MM.1S (cell line): ENCODE measurements at regions not wholly inside any gene's neighbourhood (a gene's known extent, or its start where the extent isn't known, plus 50 kb on each side); places are given as distances from the start of the nearest gene placed in this dataset.

Source experiments
- DNase-seq: peaks from one replicate; pipeline ENCODE4 v3.0.0-alpha.2; 2015
- H2AFZ ChIP-seq: fragments of 300-600 bp; sonication (generic); 2 replicates; pipeline ENCODE4 v1.6.0; 2016; ENCODE audit warnings: antibody characterized with exemption, low read length
- H3F3A ChIP-seq: fragments of 300-600 bp; sonication (generic); 2 replicates; pipeline ENCODE4 v1.6.1; 2016; ENCODE audit warnings: mild to moderate bottlenecking, antibody characterized with exemption, low read length, moderate library complexity, mixed read lengths; ENCODE audit not compliant: insufficient read depth
- H3K27ac ChIP-seq: fragments of 300-600 bp; sonication (generic); 2 replicates; pipeline ENCODE4 v1.5.1; 2016; ENCODE audit warnings: mild to moderate bottlenecking, low read length
- H3K27me3 ChIP-seq: fragments of 300-600 bp; sonication (generic); replicated peaks from 2 replicates; pipeline ENCODE4 v1.6.0; 2016; ENCODE audit warnings: low read length; ENCODE audit not compliant: insufficient read depth
- H3K36me3 ChIP-seq: fragments of 300-600 bp; sonication (generic); replicated peaks from 2 replicates; pipeline ENCODE4 v1.6.1; 2016; ENCODE audit warnings: mild to moderate bottlenecking, low read length, mixed read lengths; ENCODE audit not compliant: insufficient read depth
- H3K4me1 ChIP-seq: fragments of 300-600 bp; sonication (generic); 2 replicates; pipeline ENCODE4 v1.6.1; 2016; ENCODE audit warnings: low read length, mixed read lengths
- H3K4me2 ChIP-seq: fragments of 300-600 bp; sonication (generic); 2 replicates; pipeline ENCODE4 v1.6.0; 2016; ENCODE audit warnings: low read depth, low read length
- H3K4me3 ChIP-seq: fragments of 300-600 bp; sonication (generic); 2 replicates; pipeline ENCODE4 v1.5.1; 2016; ENCODE audit warnings: low read length, mixed read lengths
- H3K79me2 ChIP-seq: fragments of 300-600 bp; sonication (generic); 2 replicates; pipeline ENCODE4 v1.6.1; 2016; ENCODE audit warnings: mixed run types, low read length, mixed read lengths
- H3K9ac ChIP-seq: fragments of 300-600 bp; sonication (generic); 2 replicates; pipeline ENCODE4 v1.6.1; 2016; ENCODE audit warnings: low read length, mixed read lengths
- H3K9me2 ChIP-seq: fragments of 300-600 bp; sonication (generic); replicated peaks from 2 replicates; pipeline ENCODE4 v1.6.1; 2016; ENCODE audit warnings: mild to moderate bottlenecking, low read length, mixed read lengths; ENCODE audit not compliant: insufficient read depth
- H3K9me3 ChIP-seq: fragments of 300-600 bp; sonication (generic); replicated peaks from 2 replicates; pipeline ENCODE4 v1.6.1; 2016; ENCODE audit warnings: mild to moderate bottlenecking, low read length, mixed read lengths; ENCODE audit not compliant: insufficient read depth
- H4K20me1 ChIP-seq: fragments of 300-600 bp; sonication (generic); 2 replicates; pipeline ENCODE4 v1.6.1; 2016; ENCODE audit warnings: mild to moderate bottlenecking, low read length, moderate library complexity, mixed read lengths; ENCODE audit not compliant: insufficient read depth
- EZH2 ChIP-seq: fragments of 300-600 bp; sonication (generic); optimal IDR thresholded peaks from 2 replicates; pipeline ENCODE3; 2017; ENCODE audit warnings: low read depth, mild to moderate bottlenecking, antibody characterized with exemption, low read length, mixed read lengths
- EZH2phosphoT487 ChIP-seq: fragments of 300-600 bp; sonication (generic); IDR thresholded peaks from 2 replicates; pipeline ENCODE4 v1.6.1; 2018; ENCODE audit warnings: antibody characterized with exemption, low read length
- TF ChIP-seq, protein P1 (sequence below): fragments of 300-600 bp; sonication (generic); IDR thresholded peaks from 2 replicates; pipeline ENCODE4 v1.5.1; 2016; ENCODE audit warnings: antibody characterized with exemption, low read length, mixed read lengths

DNA sequence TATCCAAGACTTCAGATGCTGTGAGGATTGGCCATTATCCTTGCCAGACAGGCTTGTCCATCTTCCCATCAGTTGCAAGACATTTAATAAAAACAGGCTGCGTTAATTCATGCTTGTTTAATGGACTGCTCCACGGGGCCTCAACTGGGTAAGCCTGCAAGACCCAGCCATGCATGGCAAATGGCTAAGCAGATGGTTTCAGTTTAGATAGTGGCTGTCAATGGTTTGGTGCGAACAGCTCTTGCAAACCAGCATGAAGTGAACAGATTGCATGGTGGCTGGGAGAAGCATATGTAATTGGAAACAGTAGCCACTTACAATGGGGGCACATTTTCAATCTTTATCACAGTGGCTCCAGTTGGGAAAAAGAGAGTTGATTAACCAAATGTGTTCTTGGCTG is 628.2 kb upstream of the KLF4 start:
- no peaks in the 10 kb centered on the region for H4K20me1 ChIP-seq
- no peaks in the 10 kb centered on the region for H3K4me1 ChIP-seq
- no peak overlapping the region for H3K4me2 ChIP-seq
- DNase-seq = no peak
- no peaks in the 10 kb centered on the region for H3K79me2 ChIP-seq
- TF ChIP-seq EZH2phosphoT487 (no peak), EZH2 (no peak)
- TF ChIP-seq, protein P1, sequence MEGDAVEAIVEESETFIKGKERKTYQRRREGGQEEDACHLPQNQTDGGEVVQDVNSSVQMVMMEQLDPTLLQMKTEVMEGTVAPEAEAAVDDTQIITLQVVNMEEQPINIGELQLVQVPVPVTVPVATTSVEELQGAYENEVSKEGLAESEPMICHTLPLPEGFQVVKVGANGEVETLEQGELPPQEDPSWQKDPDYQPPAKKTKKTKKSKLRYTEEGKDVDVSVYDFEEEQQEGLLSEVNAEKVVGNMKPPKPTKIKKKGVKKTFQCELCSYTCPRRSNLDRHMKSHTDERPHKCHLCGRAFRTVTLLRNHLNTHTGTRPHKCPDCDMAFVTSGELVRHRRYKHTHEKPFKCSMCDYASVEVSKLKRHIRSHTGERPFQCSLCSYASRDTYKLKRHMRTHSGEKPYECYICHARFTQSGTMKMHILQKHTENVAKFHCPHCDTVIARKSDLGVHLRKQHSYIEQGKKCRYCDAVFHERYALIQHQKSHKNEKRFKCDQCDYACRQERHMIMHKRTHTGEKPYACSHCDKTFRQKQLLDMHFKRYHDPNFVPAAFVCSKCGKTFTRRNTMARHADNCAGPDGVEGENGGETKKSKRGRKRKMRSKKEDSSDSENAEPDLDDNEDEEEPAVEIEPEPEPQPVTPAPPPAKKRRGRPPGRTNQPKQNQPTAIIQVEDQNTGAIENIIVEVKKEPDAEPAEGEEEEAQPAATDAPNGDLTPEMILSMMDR = no peak
- H3K36me3 ChIP-seq = no peaks in the 10 kb centered on the region; the same call in 1 of the 2 replicates
- H3F3A ChIP-seq = no peaks in the 10 kb centered on the region
- no peak overlapping the region for H2AFZ ChIP-seq
- H3K27ac ChIP-seq = no peak overlapping the region
- H3K4me3 ChIP-seq = no peak overlapping the region
- H3K9ac ChIP-seq = no peak overlapping the region
- H3K27me3 ChIP-seq = no peaks in the 10 kb centered on the region
- no peaks in the 10 kb centered on the region for H3K9me3 ChIP-seq
- H3K9me2 ChIP-seq = no peaks in the 10 kb centered on the region

DNA sequence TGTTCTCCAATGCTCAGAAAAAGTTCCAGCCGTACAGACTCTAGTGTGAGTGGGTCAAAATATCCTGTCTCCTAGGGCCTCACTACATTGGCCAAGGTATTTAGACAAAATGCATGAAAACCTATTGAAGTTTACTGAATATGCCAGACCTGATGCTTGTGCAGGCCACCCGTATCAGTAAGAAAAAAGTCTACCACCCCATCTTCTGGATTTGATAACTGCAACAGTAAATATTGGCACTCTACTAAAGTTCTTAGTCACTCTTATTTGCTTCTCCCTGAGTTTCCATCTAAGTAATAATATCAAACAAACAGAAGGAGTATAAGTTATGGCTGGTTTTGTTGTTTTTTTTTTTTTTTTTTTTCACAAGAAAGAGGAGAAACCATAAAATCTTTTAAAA is 627.7 kb upstream of the KLF4 start:
- Histone ChIP-seq H3K4me3 (no peak overlapping the region), H3K27ac (no peak overlapping the region), H4K20me1 (no peaks in the 10 kb centered on the region), H3K4me2 (no peak overlapping the region), H3K4me1 (no peaks in the 10 kb centered on the region), H3K9me2 (no peaks in the 10 kb centered on the region), H3K36me3 (no peaks in the 10 kb centered on the region; the same call in 1 of the 2 replicates), H3K9ac (no peak overlapping the region), H3F3A (no peaks in the 10 kb centered on the region), H3K9me3 (no peaks in the 10 kb centered on the region), H2AFZ (no peak overlapping the region), H3K79me2 (no peaks in the 10 kb centered on the region), H3K27me3 (no peaks in the 10 kb centered on the region)
- DNase-seq = no peak
- no peak for TF ChIP-seq EZH2phosphoT487

DNA sequence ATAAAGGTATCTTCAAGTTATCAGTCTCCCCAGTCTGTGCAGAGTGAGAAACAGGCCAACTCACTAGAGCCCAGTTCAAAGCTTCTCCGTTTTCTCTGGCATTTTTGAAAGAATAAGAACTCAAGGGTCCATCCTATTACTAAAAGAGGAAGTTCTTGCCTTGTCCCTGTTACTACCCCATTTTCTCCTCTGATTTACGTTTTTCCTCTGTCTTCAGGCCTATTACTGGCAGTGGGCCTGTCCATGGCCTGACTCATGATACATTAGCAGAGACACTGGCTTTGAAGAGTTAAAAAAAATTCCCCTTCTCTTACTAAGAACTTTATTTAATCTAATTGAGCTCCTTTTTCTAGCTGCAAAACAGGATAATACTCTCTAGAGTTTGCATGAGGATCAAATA is 624.0 kb upstream of the KLF4 start:
- DNase-seq = no peak
- Histone ChIP-seq H3K4me1 (no peaks in the 10 kb centered on the region), H3K79me2 (no peaks in the 10 kb centered on the region), H3F3A (no peaks in the 10 kb centered on the region), H3K4me3 (no peak overlapping the region), H3K36me3 (no peaks in the 10 kb centered on the region; the same call in 1 of the 2 replicates), H2AFZ (no peak overlapping the region), H3K27me3 (no peaks in the 10 kb centered on the region), H3K9ac (no peak overlapping the region), H3K9me3 (no peaks in the 10 kb centered on the region), H3K27ac (no peak overlapping the region), H3K9me2 (no peaks in the 10 kb centered on the region), H4K20me1 (no peaks in the 10 kb centered on the region), H3K4me2 (no peak overlapping the region)
- no peak for TF ChIP-seq EZH2
- no peak for TF ChIP-seq EZH2phosphoT487
- TF ChIP-seq, protein P1 = no peak

DNA sequence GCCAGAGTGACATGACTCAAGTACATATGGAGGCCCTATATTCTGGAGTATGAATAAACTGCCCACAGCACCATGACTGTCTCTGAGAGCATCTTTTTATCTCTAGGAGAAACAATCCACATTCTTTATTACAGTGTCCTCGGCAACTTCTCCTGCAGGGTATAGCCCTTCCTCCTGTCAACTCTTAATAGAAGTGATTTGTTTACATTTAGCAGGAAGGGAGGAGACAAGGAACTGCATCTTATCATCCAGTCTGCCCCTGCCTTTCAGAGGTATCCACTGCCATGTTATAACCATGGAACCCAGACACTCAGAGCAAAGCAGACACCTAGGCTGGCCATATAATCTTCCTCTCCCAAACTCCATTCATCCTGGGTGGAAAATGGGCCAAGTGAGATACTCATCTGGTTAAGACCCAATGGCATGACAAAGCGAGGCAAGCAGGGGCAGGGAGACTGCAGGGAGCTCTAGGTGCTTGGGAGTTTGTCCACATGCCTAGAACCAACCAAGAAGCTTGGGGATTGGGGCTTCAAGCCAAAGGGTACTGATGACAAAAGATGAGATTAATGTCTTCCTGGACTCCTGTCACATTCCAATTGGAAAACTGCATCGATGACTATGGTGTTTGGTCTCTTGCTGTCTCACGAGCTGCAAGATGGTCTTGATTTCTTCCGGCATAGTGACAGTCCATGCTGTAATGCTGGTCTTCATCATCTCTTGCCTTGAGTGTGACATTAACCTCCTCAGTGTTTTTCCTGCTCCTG is 620.5 kb upstream of the KLF4 start:
- Histone ChIP-seq H2AFZ (no peak overlapping the region), H3K4me1 (no peaks in the 10 kb centered on the region), H3K36me3 (no peaks in the 10 kb centered on the region; the same call in 1 of the 2 replicates), H3F3A (no peaks in the 10 kb centered on the region), H4K20me1 (no peaks in the 10 kb centered on the region), H3K27me3 (no peaks in the 10 kb centered on the region), H3K4me2 (no peak overlapping the region), H3K9me2 (no peaks in the 10 kb centered on the region), H3K27ac (no peak overlapping the region), H3K9ac (no peak overlapping the region), H3K9me3 (no peaks in the 10 kb centered on the region), H3K79me2 (no peaks in the 10 kb centered on the region), H3K4me3 (no peak overlapping the region)
- DNase-seq = no peak
- TF ChIP-seq EZH2 (no peak), EZH2phosphoT487 (no peak)
- TF ChIP-seq, protein P1 = no peak
